GM12873 (cell line): ENCODE measurements at regions not wholly inside any gene's neighbourhood (a gene's known extent, or its start where the extent isn't known, plus 50 kb on each side); places are given as distances from the start of the nearest gene placed in this dataset.

Experiments used
- TF ChIP-seq, protein P1 (sequence below): IDR thresholded peaks from 2 replicates; pipeline ENCODE4 v1.5.1; 2012; ENCODE audit warnings: low read depth, mild to moderate bottlenecking, moderate library complexity, low read length, control low read depth; ENCODE audit not compliant: insufficient read depth; ENCODE audit errors: missing control alignments

- TF ChIP-seq, protein P1, sequence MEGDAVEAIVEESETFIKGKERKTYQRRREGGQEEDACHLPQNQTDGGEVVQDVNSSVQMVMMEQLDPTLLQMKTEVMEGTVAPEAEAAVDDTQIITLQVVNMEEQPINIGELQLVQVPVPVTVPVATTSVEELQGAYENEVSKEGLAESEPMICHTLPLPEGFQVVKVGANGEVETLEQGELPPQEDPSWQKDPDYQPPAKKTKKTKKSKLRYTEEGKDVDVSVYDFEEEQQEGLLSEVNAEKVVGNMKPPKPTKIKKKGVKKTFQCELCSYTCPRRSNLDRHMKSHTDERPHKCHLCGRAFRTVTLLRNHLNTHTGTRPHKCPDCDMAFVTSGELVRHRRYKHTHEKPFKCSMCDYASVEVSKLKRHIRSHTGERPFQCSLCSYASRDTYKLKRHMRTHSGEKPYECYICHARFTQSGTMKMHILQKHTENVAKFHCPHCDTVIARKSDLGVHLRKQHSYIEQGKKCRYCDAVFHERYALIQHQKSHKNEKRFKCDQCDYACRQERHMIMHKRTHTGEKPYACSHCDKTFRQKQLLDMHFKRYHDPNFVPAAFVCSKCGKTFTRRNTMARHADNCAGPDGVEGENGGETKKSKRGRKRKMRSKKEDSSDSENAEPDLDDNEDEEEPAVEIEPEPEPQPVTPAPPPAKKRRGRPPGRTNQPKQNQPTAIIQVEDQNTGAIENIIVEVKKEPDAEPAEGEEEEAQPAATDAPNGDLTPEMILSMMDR, result no peak
Measured at GRCh38 chr5:165573445-165573844, 2068.0 kb downstream of the MAT2B start.

DNA sequence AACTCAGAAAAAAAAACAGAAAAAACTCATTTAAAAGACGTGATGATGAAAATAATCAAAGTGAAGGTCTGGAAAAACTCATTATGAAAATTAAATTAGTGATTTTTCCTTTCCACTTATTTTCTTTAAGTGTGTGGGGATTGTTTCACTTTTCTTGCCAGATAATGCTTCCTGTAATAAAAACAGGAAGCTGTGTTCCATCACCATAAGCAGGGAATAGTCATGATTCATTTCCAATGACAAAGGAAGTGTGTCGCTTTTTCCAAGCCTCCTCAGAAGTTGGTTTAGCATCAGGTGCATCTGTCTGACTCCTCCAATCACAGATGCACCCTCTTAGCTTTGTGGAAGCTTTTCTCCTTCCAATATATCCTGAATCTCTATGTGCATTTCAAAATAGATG is 2068.7 kb downstream of the MAT2B start:
- TF ChIP-seq, protein P1, result no peak

- TF ChIP-seq, protein P1, result no peak
Measured at GRCh38 chr5:165576678-165577275, 2071.4 kb downstream of the MAT2B start.

GRCh38 chr5:165579911-165580310 is 2074.5 kb downstream of the MAT2B start:
- TF ChIP-seq, protein P1, result no peak

DNA sequence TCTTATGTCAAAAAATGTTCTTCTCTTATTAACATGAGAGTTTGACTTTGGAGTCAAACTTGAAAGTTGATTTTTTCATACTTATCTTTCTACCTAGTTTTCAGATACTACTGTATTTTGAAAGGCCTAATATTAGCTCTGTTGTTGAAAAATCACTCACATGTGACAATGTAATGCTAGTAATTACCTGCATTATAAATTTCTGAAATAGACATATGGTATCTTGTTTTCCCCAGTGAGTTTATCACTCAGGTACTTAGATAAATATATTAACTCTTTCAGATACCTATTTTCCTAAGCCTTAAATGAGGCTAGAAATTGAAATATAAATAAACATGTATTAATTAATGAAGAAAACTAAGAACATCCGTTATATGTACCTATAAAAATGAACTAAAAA is 2089.3 kb downstream of the MAT2B start:
- TF ChIP-seq, protein P1, result no peak

DNA sequence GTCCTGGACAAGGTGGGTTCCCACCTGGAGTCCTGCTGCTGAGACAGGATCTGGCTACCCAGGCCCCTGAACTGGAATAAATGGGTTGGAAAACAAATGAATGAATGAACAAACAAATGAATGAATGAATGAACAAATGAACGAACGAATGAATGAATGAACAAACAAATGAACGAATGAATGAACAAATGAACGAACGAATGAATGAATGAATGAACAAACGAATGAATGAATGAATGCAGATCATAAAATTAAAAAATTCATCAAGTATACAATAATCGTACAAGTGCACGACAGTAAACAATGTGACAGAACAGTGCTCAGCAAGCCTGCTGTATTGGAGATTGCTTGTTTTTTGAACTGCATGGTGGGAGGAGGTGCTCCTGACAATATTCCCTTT is 2097.1 kb downstream of the MAT2B start:
- TF ChIP-seq, protein P1, result no peak

GRCh38 chr5:165607026-165607425 is 2101.6 kb downstream of the MAT2B start:
- TF ChIP-seq, protein P1, result no peak
